Stimulated activated CD8-positive, alpha-beta memory T cell treated with anti-CD3 and anti-CD28 coated beads, Interleukin-12 subunit alpha, Interleukin-12 subunit beta, amount 100 ng/mL, for 24 hours (primary cell): ENCODE measurements at regions not wholly inside any gene's neighbourhood (a gene's known extent, or its start where the extent isn't known, plus 50 kb on each side); places are given as distances from the start of the nearest gene placed in this dataset.
"Not testable (repeated sequence)": the region's sequence is repeated elsewhere in the genome, so short reads cannot be mapped to it uniquely, and the experiment has no call there.

Source experiments
- DNase-seq: peaks from one replicate; pipeline ENCODE4 v3.0.0-alpha.2; 2020; ENCODE audit errors: extremely low read depth

GRCh38 chr3:71966185-71966584 lies 181.2 kb upstream of the PROK2 start:
- no peak for DNase-seq

- no peak for DNase-seq
Observed at GRCh38 chr3:71964170-71964569, 179.2 kb upstream of the PROK2 start.

- DNase-seq = no peak
Observed at GRCh38 chr3:71962561-71963240, 177.8 kb upstream of the PROK2 start.

- no peak for DNase-seq
Observed at GRCh38 chr3:71961891-71962290, 176.9 kb upstream of the PROK2 start.

- DNase-seq = no peak
Observed at GRCh38 chr3:71961378-71961777, 176.4 kb upstream of the PROK2 start.

GRCh38 chr3:71958533-71958932 lies 173.6 kb upstream of the PROK2 start:
- DNase-seq = no peak

GRCh38 chr3:71956716-71957115 lies 171.8 kb upstream of the PROK2 start:
- DNase-seq = no peak

GRCh38 chr3:71956069-71956340 lies 171.1 kb upstream of the PROK2 start:
- DNase-seq = no peak

- DNase-seq = no peak
Observed at GRCh38 chr3:71955240-71956068, 170.5 kb upstream of the PROK2 start.

- no peak for DNase-seq
Observed at GRCh38 chr3:71951842-71952241, 166.9 kb upstream of the PROK2 start.

- no peak for DNase-seq
Observed at GRCh38 chr3:71951361-71951760, 166.4 kb upstream of the PROK2 start.

GRCh38 chr3:71949442-71949841 lies 164.5 kb upstream of the PROK2 start:
- DNase-seq = no peak

- no peak for DNase-seq
Observed at GRCh38 chr3:71944482-71945065, 159.6 kb upstream of the PROK2 start.

- no peak for DNase-seq
Observed at GRCh38 chr3:71942432-71943187, 157.7 kb upstream of the PROK2 start.

GRCh38 chr3:71940486-71940885 lies 155.5 kb upstream of the PROK2 start:
- no peak for DNase-seq

GRCh38 chr3:71938081-71938480 lies 153.1 kb upstream of the PROK2 start:
- DNase-seq = not testable (repeated sequence)

- no peak for DNase-seq
Observed at GRCh38 chr3:71936681-71937080, 151.7 kb upstream of the PROK2 start.

- DNase-seq = no peak
Observed at GRCh38 chr3:71934520-71935270, 149.7 kb upstream of the PROK2 start.

GRCh38 chr3:71931922-71932321 lies 147.0 kb upstream of the PROK2 start:
- no peak for DNase-seq

- DNase-seq = no peak
Observed at GRCh38 chr3:71930056-71930991, 145.4 kb upstream of the PROK2 start.

- DNase-seq = no peak
Observed at GRCh38 chr3:71928212-71928611, 143.3 kb upstream of the PROK2 start.
